K562 (cell line): ENCODE measurements at regions not wholly inside any gene's neighbourhood (a gene's known extent, or its start where the extent isn't known, plus 50 kb on each side); places are given as distances from the start of the nearest gene placed in this dataset.

Experiments
- ATAC-seq: fragments of 200-7000 bp; cut with Tn5 transposase; 3 replicates; pipeline ENCODE4 v1.9.1; 2020; ENCODE audit warnings: moderate library complexity
- BruUV-seq: library from RNA; stranded (reverse); fragments of 400-500 nt; replicated peaks from 2 replicates; lab custom pipeline; 2021; lab: Mats Ljungman, UMichigan
- CTCF ChIA-PET: fragments of 300-600 bp; formaldehyde crosslinking; extraction: SDS; loops from one replicate; lab custom pipeline; 2021; ENCODE audit warnings: low intra/inter-chr PET ratio; lab: Yijun Ruan, JAX
- POLR2A ChIA-PET: fragments of 300-600, 350-650 bp; sonication (Branson Sonifier 250); formaldehyde crosslinking; extraction: SDS; loops from one replicate; lab custom pipeline; 2021; ENCODE audit warnings: antibody characterized with exemption, inconsistent platforms; lab: Yijun Ruan, JAX
- DNase-seq, 4 experiments: peaks; one replicate each; pipeline versions ENCODE4 v3.0.0 to v3.0.0-alpha.2; 2011 to 2018; ENCODE audit warnings: low spot score in 3 of 4, mixed read lengths in 3 of 4; ENCODE audit errors: extremely low read depth in 1 of 4
- FAIRE-seq: peaks from 2 replicates; lab custom pipeline; 2011; peaks lifted over from hg19 to GRCh38; lab: Jason Lieb, UNC
- H2AFZ ChIP-seq: 2 replicates; pipeline ENCODE4 v1.6.0; 2011; ENCODE audit warnings: low read depth, low read length, control low read depth, inconsistent platforms
- H3K27ac ChIP-seq: fragments of 200-600 bp; 3 replicates; pipeline ENCODE4 v1.8.0; 2011; ENCODE audit warnings: low read depth, mild to moderate bottlenecking, control low read depth, inconsistent platforms, low read length, moderate library complexity, mixed read lengths; ENCODE audit errors: extremely low read depth
- H3K27me3 ChIP-seq, 2 experiments: fragments of 300-600 bp in 1 of 2; 2 replicates in 1 of 2; 3 replicates in 1 of 2; pipeline versions ENCODE4 v1.6.0 to v1.8.0; 2011; ENCODE audit warnings: inconsistent platforms in 2 of 2, low read length in 2 of 2, mild to moderate bottlenecking in 1 of 2, mixed read lengths in 1 of 2, moderate library complexity in 1 of 2; ENCODE audit not compliant: control insufficient read depth in 2 of 2, insufficient read depth in 2 of 2
- H3K36me3 ChIP-seq: fragments of 300-600 bp; 3 replicates; pipeline ENCODE4 v1.8.0; 2011; ENCODE audit warnings: mild to moderate bottlenecking, low read length, inconsistent platforms; ENCODE audit not compliant: control insufficient read depth, insufficient read depth
- H3K4me1 ChIP-seq, 2 experiments: fragments of 200-600 bp in 1 of 2; replicated peaks in 1 of 2; 2 replicates in 1 of 2; 3 replicates in 1 of 2; pipeline versions ENCODE4 v1.5.1 to v1.8.0; 2011; ENCODE audit warnings: inconsistent platforms in 2 of 2, low read length in 2 of 2, mild to moderate bottlenecking in 1 of 2, mixed read lengths in 1 of 2, moderate library complexity in 1 of 2; ENCODE audit not compliant: control insufficient read depth in 2 of 2, insufficient read depth in 2 of 2
- H3K4me2 ChIP-seq: 2 replicates; pipeline ENCODE4 v1.6.1; 2011; ENCODE audit warnings: low read length, control low read depth, inconsistent platforms, mixed read lengths; ENCODE audit not compliant: insufficient read depth
- H3K4me3 ChIP-seq: fragments of 200-600 bp; sonication (generic), shearing (Covaris generic); 2 replicates; pipeline ENCODE4 v1.5.1; 2016; ENCODE audit warnings: control low read depth, inconsistent platforms
- H3K79me2 ChIP-seq: fragments of 200-600 bp; 3 replicates; pipeline ENCODE4 v1.8.0; 2011; ENCODE audit warnings: low read length, inconsistent platforms; ENCODE audit not compliant: control insufficient read depth, insufficient read depth
- H3K9ac ChIP-seq, 2 experiments: 2 replicates each; pipeline versions ENCODE4 v1.6.0 to v1.6.1; 2011; ENCODE audit warnings: low read depth in 2 of 2, low read length in 2 of 2, control low read depth in 1 of 2, inconsistent platforms in 1 of 2, mild to moderate bottlenecking in 1 of 2, mixed read lengths in 1 of 2; ENCODE audit not compliant: insufficient read depth in 1 of 2
- H3K9me1 ChIP-seq: one replicate; pipeline ENCODE4 v1.6.0; 2011; ENCODE audit warnings: inconsistent platforms, mild to moderate bottlenecking, low read length, moderate library complexity; ENCODE audit not compliant: control insufficient read depth, insufficient read depth
- H3K9me3 ChIP-seq: replicated peaks from 2 replicates; pipeline ENCODE4 v1.5.1; 2011; ENCODE audit warnings: low read depth, low read length, inconsistent platforms; ENCODE audit not compliant: control insufficient read depth, insufficient read depth
- H4K20me1 ChIP-seq: replicated peaks from 2 replicates; pipeline ENCODE4 v1.6.1; 2011; ENCODE audit warnings: low read length, inconsistent platforms, mixed read lengths; ENCODE audit not compliant: control insufficient read depth, insufficient read depth
- ARID3A ChIP-seq: IDR thresholded peaks from 2 replicates; pipeline ENCODE4 v1.6.1; 2012; ENCODE audit warnings: low read depth, low read length, improper control_type of control experiment, borderline replicate concordance
- CBFB ChIP-seq: sonication (generic); formaldehyde crosslinking; IDR thresholded peaks from 2 replicates; pipeline ENCODE4 v1.4.0; 2020; ENCODE audit warnings: mild to moderate bottlenecking, missing genetic modification reagents
- DPF2 ChIP-seq: fragments of 450-650 bp; IDR thresholded peaks from 2 replicates; pipeline ENCODE4 v1.6.1; 2016
- ELF1 ChIP-seq: fragments of 200-800 bp; sonication (Bioruptor generic); IDR thresholded peaks from 2 replicates; pipeline ENCODE4 v1.6.1; 2016; ENCODE audit warnings: missing genetic modification characterization, missing compliant biosample characterization
- EZH2 ChIP-seq: IDR thresholded peaks from 2 replicates; pipeline ENCODE4 v1.6.1; 2012; ENCODE audit warnings: low read depth, mild to moderate bottlenecking, inconsistent platforms, low read length, borderline replicate concordance
- FOXA1 ChIP-seq: fragments of 450-650 bp; IDR thresholded peaks from 2 replicates; pipeline ENCODE4 v1.6.1; 2016; ENCODE audit warnings: mild to moderate bottlenecking, borderline replicate concordance
- FOXO4 ChIP-seq: fragments of 450-650 bp; formaldehyde crosslinking; IDR thresholded peaks from 2 replicates; pipeline ENCODE4 v1.4.0; 2020; ENCODE audit warnings: mild to moderate bottlenecking, moderate library complexity
- HCFC1 ChIP-seq: IDR thresholded peaks from 2 replicates; pipeline ENCODE4 v1.6.1; 2012; ENCODE audit warnings: low read depth, low read length, improper control_type of control experiment
- KHSRP ChIP-seq: fragments of 450-650 bp; IDR thresholded peaks from 2 replicates; pipeline ENCODE4 v1.6.1; 2017
- MBD2 ChIP-seq: sonication (generic); IDR thresholded peaks from 2 replicates; pipeline ENCODE4 v1.6.1; 2016; ENCODE audit warnings: low read depth, borderline replicate concordance
- POLR3A ChIP-seq: IDR thresholded peaks from 2 replicates; pipeline ENCODE4 v1.6.1; 2011; ENCODE audit warnings: borderline replicate concordance, mild to moderate bottlenecking, moderate library complexity; ENCODE audit not compliant: insufficient read length, insufficient read depth; ENCODE audit errors: extremely low read depth
- SMARCA4 ChIP-seq: fragments of 450-650 bp; IDR thresholded peaks from 2 replicates; pipeline ENCODE4 v1.6.1; 2016
- SRF ChIP-seq, 2 experiments: fragments of 250-450, 450-650 bp in 1 of 2; sonication (Bioruptor Pico) in 1 of 2; sonication (generic) in 1 of 2; formaldehyde crosslinking; IDR thresholded peaks; 2 replicates each; pipeline versions ENCODE4 v1.5.0 to v1.5.1; 2020 to 2022; ENCODE audit warnings: mild to moderate bottlenecking in 1 of 2, missing genetic modification reagents in 1 of 2
- TRIM28 ChIP-seq: fragments of 450-650 bp; IDR thresholded peaks from 2 replicates; pipeline ENCODE4 v1.6.1; 2017
- ZFP36 ChIP-seq: fragments of 150-350 bp; IDR thresholded peaks from 2 replicates; pipeline ENCODE4 v1.6.1; 2018; ENCODE audit warnings: low read length, low read depth; ENCODE audit not compliant: partially characterized antibody
- ZNF354B ChIP-seq: fragments of 250-450 bp; sonication (Bioruptor Pico); IDR thresholded peaks from 2 replicates; pipeline ENCODE4 v1.4.0; 2020
- WGBS: fragments of 100-300 bp; shearing (Covaris generic); methylation state at CpG from one replicate; pipeline ENCODE4 v1.1.6; 2016; ENCODE audit warnings: low coverage, mixed read lengths; ENCODE audit not compliant: insufficient coverage; ENCODE audit errors: missing lambda C conversion rate; 5-methylcytosine and 5-hydroxymethylcytosine counted together
- in situ Hi-C: fragments of 300-500 bp; cut with MboI; formaldehyde crosslinking; loops from 4 replicates; pipeline ENCODE4 v1.15.0; 2018; ENCODE audit warnings: inconsistent platforms, mixed read lengths
- intact Hi-C: fragments of 100-400 bp; cut with micrococcal nuclease; formaldehyde crosslinking; loops from 2 replicates; pipeline ENCODE4 v1.14.2; 2022

- no peak overlapping the region for H2AFZ ChIP-seq
- intact Hi-C loops = no loop called here
- H3K4me3 ChIP-seq = no peak overlapping the region
- WGBS = 0% methylated on average over 2 of the region's 2 CpGs
- H3K27ac ChIP-seq = no peak overlapping the region
- H3K9me3 ChIP-seq = no peaks in the 10 kb centered on the region
- no peaks in the 10 kb centered on the region for H3K4me1 ChIP-seq
- ATAC-seq (no peak), FAIRE-seq (no peak), DNase-seq (no peak)
- H3K79me2 ChIP-seq = no peaks in the 10 kb centered on the region
- H3K4me2 ChIP-seq = no peak overlapping the region
- no peak for TF ChIP-seq FOXO4
- TF ChIP-seq SRF (CRISPR knock-in tag; IDR thresholded peaks at IDR 0.05) = no peak
- TF ChIP-seq SMARCA4 = no peak
- no peak for TF ChIP-seq ARID3A
- TF ChIP-seq KHSRP = no peak
- no peak for TF ChIP-seq MBD2
- TF ChIP-seq FOXA1 = no peak
- no peak for TF ChIP-seq ELF1 (tag)
- no peak for TF ChIP-seq ZNF354B (CRISPR knock-in tag)
- no peak for TF ChIP-seq HCFC1
- no peak for TF ChIP-seq CBFB (CRISPR knock-in tag)
- no peak for TF ChIP-seq DPF2
- no peak for TF ChIP-seq EZH2
- TF ChIP-seq TRIM28 = no peak
- TF ChIP-seq ZFP36 = no peak
- TF ChIP-seq POLR3A = no peak
- H3K9me1 ChIP-seq = no peaks in the 10 kb centered on the region
- no TSS peak for BruUV-seq
- ChIA-PET CTCF (no interaction called here), POLR2A (no interaction called here)
- H3K27me3 ChIP-seq = no peaks in the 10 kb centered on the region
- in situ Hi-C loops = no loop called here
- H3K9ac ChIP-seq = no peak overlapping the region
- no peaks in the 10 kb centered on the region for H3K36me3 ChIP-seq
- H4K20me1 ChIP-seq = no peaks in the 10 kb centered on the region
Observed at GRCh38 chr10:109451879-109452278, 471.4 kb downstream of the XPNPEP1 start.
